ENCODE measurements at regions not wholly inside any gene's neighbourhood (a gene's known extent, or its start where the extent isn't known, plus 50 kb on each side); places are given as distances from the start of the nearest gene placed in this dataset.

DNA sequence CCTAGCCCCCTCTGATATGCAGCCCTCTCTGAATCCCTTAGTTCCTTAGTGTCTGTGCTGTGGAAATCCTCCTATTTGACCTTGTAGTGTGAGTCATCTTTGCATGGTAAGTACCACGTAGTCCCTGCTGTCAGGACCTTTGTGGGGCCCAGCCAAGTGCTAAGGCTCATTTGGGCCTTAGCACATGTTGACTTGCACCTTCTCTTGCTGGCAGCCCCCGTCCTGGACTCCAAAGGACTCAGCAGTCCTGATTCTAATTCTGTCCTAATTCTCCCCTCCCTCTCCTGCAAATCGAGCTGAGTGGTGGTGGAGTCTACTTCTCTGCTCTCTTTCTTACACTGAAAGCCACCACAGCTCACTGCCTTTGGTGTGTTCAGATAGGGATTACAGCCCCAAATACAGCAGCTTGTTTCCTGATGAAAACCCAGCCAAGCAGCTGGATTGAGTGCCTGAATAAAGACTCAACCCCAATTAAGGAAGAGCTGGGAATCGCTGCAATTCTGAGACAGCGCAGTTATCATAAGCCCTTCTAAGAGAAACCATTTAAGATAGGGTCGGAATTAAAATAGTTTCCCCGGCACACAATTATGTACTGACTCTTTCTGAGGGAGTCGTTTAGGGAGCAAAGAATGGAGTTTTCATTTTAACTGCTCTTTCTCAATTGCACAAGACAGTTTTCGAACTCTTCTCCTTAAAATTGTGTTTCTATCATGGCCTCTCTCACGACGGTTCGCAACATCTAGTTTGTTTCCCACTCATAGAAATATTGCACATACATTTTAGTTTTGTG lies 215.6 kb upstream of the TNP1 start:
- Histone ChIP-seq H3K4me1 (ENCODE audit: insufficient read depth, low read length, poor library complexity, severe bottlenecking) (no peaks in the 10 kb centered on the region), H4K20me1 (ENCODE audit: insufficient read depth, low read length) (no peaks in the 10 kb centered on the region), H2AFZ (ENCODE audit: low read length) (no peak overlapping the region), H3K9me3 (ENCODE audit: low read length) (no peaks in the 10 kb centered on the region), H3K4me3 (ENCODE audit: low read depth, low read length, poor library complexity, severe bottlenecking) (no peak overlapping the region), H3K4me2 (ENCODE audit: low read length) (no peak overlapping the region), H3K9me2 (ENCODE audit: insufficient read depth, low read length) (no peaks in the 10 kb centered on the region), H3K36me3 (ENCODE audit: insufficient read depth, low read length) (no peaks in the 10 kb centered on the region), H3K79me2 (ENCODE audit: insufficient read depth, low read depth, low read length) (no peaks in the 10 kb centered on the region), H3K27ac (ENCODE audit: low read depth, low read length, poor library complexity, severe bottlenecking) (no peak overlapping the region)
- no peak for TF ChIP-seq EZH2phosphoT487 (IDR thresholded peaks at IDR 0.05; ENCODE audit: borderline replicate concordance, low read depth, low read length)
- TF ChIP-seq, protein P1, sequence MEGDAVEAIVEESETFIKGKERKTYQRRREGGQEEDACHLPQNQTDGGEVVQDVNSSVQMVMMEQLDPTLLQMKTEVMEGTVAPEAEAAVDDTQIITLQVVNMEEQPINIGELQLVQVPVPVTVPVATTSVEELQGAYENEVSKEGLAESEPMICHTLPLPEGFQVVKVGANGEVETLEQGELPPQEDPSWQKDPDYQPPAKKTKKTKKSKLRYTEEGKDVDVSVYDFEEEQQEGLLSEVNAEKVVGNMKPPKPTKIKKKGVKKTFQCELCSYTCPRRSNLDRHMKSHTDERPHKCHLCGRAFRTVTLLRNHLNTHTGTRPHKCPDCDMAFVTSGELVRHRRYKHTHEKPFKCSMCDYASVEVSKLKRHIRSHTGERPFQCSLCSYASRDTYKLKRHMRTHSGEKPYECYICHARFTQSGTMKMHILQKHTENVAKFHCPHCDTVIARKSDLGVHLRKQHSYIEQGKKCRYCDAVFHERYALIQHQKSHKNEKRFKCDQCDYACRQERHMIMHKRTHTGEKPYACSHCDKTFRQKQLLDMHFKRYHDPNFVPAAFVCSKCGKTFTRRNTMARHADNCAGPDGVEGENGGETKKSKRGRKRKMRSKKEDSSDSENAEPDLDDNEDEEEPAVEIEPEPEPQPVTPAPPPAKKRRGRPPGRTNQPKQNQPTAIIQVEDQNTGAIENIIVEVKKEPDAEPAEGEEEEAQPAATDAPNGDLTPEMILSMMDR (conservative IDR thresholded peaks at IDR 0.05; ENCODE audit: low read length) = no peak
- CTCF ChIA-PET (ENCODE audit: unreplicated experiment) = no interaction called here
- POLR2A ChIA-PET = interaction anchor here (0.7 kb wide), 1 partner anchor 12 kb away, joined by 4 read pairs; no protein-coding TSS in a partner anchor
- DNase-seq (ENCODE audit: low spot score) = no peak
- no TSS peak for BruUV-seq (replicated peaks)
- intact Hi-C loops (cut with micrococcal nuclease; ENCODE audit: unreplicated experiment) = no loop called here

DNA sequence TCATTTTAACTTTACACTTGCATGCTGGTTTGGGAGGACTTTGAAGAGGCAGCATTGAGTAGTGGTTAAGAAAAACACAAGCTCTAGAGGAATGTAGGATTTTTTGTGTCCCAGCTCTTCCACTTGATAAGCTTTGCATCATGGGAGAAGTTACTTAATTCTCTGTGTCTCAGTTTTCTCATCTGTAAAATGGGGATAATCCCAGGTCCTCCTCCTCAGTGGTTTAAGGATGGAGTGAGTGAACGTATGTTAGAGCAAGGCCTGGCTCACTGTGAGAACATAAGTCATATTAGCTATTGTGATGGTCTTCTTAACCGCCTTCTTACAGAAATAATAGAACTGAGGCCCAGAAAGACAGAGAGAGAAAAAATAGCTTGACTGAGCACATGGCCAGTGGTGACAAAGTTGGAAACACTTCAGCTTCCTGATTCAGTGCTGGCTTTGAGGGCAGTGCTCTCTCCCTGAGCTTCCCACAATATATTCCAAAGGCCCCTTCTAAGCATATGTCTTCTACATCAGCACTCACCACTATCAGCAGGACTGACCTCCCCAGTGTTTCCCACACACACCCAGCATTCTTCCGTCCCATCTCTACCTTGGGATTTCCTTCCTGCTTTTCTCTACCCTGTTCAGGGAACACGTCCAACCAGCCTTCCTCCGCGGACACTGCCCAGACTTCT lies 214.9 kb upstream of the TNP1 start:
- DNase-seq (ENCODE audit: low spot score) = no peak
- Histone ChIP-seq H3K4me1 (ENCODE audit: insufficient read depth, low read length, poor library complexity, severe bottlenecking) (no peaks in the 10 kb centered on the region), H3K79me2 (ENCODE audit: insufficient read depth, low read depth, low read length) (no peaks in the 10 kb centered on the region), H3K27ac (ENCODE audit: low read depth, low read length, poor library complexity, severe bottlenecking) (no peak overlapping the region), H2AFZ (ENCODE audit: low read length) (no peak overlapping the region), H3K9me3 (ENCODE audit: low read length) (no peaks in the 10 kb centered on the region), H4K20me1 (ENCODE audit: insufficient read depth, low read length) (no peaks in the 10 kb centered on the region), H3K36me3 (ENCODE audit: insufficient read depth, low read length) (no peaks in the 10 kb centered on the region), H3K4me3 (ENCODE audit: low read depth, low read length, poor library complexity, severe bottlenecking) (no peak overlapping the region), H3K4me2 (ENCODE audit: low read length) (no peak overlapping the region), H3K9me2 (ENCODE audit: insufficient read depth, low read length) (no peaks in the 10 kb centered on the region)
- BruUV-seq (replicated peaks) = no TSS peak
- POLR2A ChIA-PET = no interaction called here
- intact Hi-C loops (cut with micrococcal nuclease; ENCODE audit: unreplicated experiment) = no loop called here
- TF ChIP-seq, protein P1 (conservative IDR thresholded peaks at IDR 0.05; ENCODE audit: low read length) = no peak
- TF ChIP-seq EZH2phosphoT487 (IDR thresholded peaks at IDR 0.05; ENCODE audit: borderline replicate concordance, low read depth, low read length) = no peak
- CTCF ChIA-PET (ENCODE audit: unreplicated experiment) = no interaction called here

DNA sequence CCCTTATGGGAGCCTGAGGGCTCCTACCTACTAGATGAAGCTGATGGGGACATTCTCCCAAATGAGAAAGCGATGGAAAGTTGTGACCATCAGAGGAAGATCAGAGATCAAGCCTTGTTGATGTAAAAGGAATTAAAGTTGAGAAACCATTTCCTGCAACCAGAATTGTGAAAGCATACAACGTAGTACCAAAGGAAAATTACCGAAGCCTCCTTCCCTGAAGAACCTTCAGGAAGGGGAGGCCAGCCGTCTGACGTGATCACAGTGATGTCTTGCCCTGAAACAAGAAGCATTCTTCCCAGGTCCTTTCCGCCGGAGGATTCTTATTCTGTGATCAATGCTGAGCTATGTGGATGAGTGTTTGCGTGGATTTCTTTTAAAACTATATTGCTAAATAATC lies 211.6 kb upstream of the TNP1 start:
- DNase-seq (ENCODE audit: low spot score) = no peak
- Histone ChIP-seq H3K36me3 (ENCODE audit: insufficient read depth, low read length) (no peaks in the 10 kb centered on the region), H3K27ac (ENCODE audit: low read depth, low read length, poor library complexity, severe bottlenecking) (no peak overlapping the region), H2AFZ (ENCODE audit: low read length) (no peak overlapping the region), H3K79me2 (ENCODE audit: insufficient read depth, low read depth, low read length) (no peaks in the 10 kb centered on the region), H3K4me1 (ENCODE audit: insufficient read depth, low read length, poor library complexity, severe bottlenecking) (no peaks in the 10 kb centered on the region), H3K4me3 (ENCODE audit: low read depth, low read length, poor library complexity, severe bottlenecking) (no peak overlapping the region), H3K9me2 (ENCODE audit: insufficient read depth, low read length) (no peaks in the 10 kb centered on the region), H3K4me2 (ENCODE audit: low read length) (no peak overlapping the region), H4K20me1 (ENCODE audit: insufficient read depth, low read length) (no peaks in the 10 kb centered on the region), H3K9me3 (ENCODE audit: low read length) (no peaks in the 10 kb centered on the region)
- no peak for TF ChIP-seq EZH2phosphoT487 (IDR thresholded peaks at IDR 0.05; ENCODE audit: borderline replicate concordance, low read depth, low read length)
- TF ChIP-seq, protein P1 (conservative IDR thresholded peaks at IDR 0.05; ENCODE audit: low read length) = no peak
- intact Hi-C loops (cut with micrococcal nuclease; ENCODE audit: unreplicated experiment) = no loop called here
- BruUV-seq (replicated peaks) = no TSS peak
- POLR2A ChIA-PET = interaction anchor here (0.6 kb wide), 1 partner anchor 271 kb away, joined by 9 read pairs; no protein-coding TSS in a partner anchor
- CTCF ChIA-PET (ENCODE audit: unreplicated experiment) = no interaction called here
